H1 (cell line): ENCODE measurements at regions not wholly inside any gene's neighbourhood (a gene's known extent, or its start where the extent isn't known, plus 50 kb on each side); places are given as distances from the start of the nearest gene placed in this dataset.

Experiments used
- CTCF ChIA-PET: fragments of 300-600 bp; sonication (Branson Sonifier 250); formaldehyde crosslinking; loops from one replicate; lab custom pipeline; 2021; ENCODE audit not compliant: partially characterized antibody; lab: Charles Lee
- POLR2A ChIA-PET: fragments of 300-600 bp; sonication (Branson Sonifier 250); formaldehyde crosslinking; loops from one replicate; lab custom pipeline; 2021; ENCODE audit warnings: inconsistent platforms; ENCODE audit not compliant: partially characterized antibody; lab: Charles Lee
- DNase-seq, 2 experiments: peaks; one replicate each; pipeline versions ENCODE4 v3.0.0 to v3.0.0-alpha.2; 2010 to 2022; ENCODE audit warnings: low spot score in 2 of 2, low read depth in 1 of 2, mixed read lengths in 1 of 2
- FAIRE-seq: peaks from 2 replicates; lab custom pipeline; 2011; peaks lifted over from hg19 to GRCh38; lab: Jason Lieb, UNC
- H2AFZ ChIP-seq: 2 replicates; pipeline ENCODE4 v1.8.1; 2012; ENCODE audit warnings: low read length, inconsistent platforms
- H2AK5ac ChIP-seq: 2 replicates; pipeline ENCODE4 v1.6.1; 2013; ENCODE audit warnings: low read depth, low read length
- H2BK120ac ChIP-seq: replicated peaks from 2 replicates; pipeline ENCODE3; 2013; ENCODE audit warnings: low read depth, low read length, inconsistent platforms
- H2BK12ac ChIP-seq: 2 replicates; pipeline ENCODE4 v1.6.1; 2013; ENCODE audit warnings: low read depth, low read length
- H2BK15ac ChIP-seq: 2 replicates; pipeline ENCODE4 v1.6.1; 2013; ENCODE audit warnings: low read length
- H2BK20ac ChIP-seq: 2 replicates; pipeline ENCODE4 v1.6.1; 2013; ENCODE audit warnings: low read length
- H2BK5ac ChIP-seq: 2 replicates; pipeline ENCODE4 v1.6.1; 2013; ENCODE audit warnings: low read depth, low read length
- H3K14ac ChIP-seq: 2 replicates; pipeline ENCODE4 v1.6.1; 2013; ENCODE audit warnings: inconsistent platforms; ENCODE audit not compliant: insufficient read length
- H3K18ac ChIP-seq: 2 replicates; pipeline ENCODE4 v1.6.1; 2013; ENCODE audit warnings: low read length; ENCODE audit errors: extremely low read depth
- H3K23ac ChIP-seq: 2 replicates; pipeline ENCODE4 v1.6.1; 2013; ENCODE audit warnings: inconsistent platforms; ENCODE audit not compliant: insufficient read length
- H3K23me2 ChIP-seq: 2 replicates; pipeline ENCODE4 v1.6.1; 2013; ENCODE audit warnings: low read depth, low read length
- H3K27ac ChIP-seq: 2 replicates; pipeline ENCODE4 v1.6.1; 2011; ENCODE audit warnings: low read depth, low read length, inconsistent platforms
- H3K27me3 ChIP-seq, 4 experiments: replicated peaks in 1 of 4; 1 replicate in 1 of 4; 2 replicates in 3 of 4; pipeline versions ENCODE4 v1.6.1 to v1.8.1; 2011 to 2013; ENCODE audit warnings: low read length in 3 of 4, mild to moderate bottlenecking in 3 of 4, inconsistent platforms in 2 of 4, mixed read lengths in 2 of 4, moderate library complexity in 1 of 4; ENCODE audit not compliant: control insufficient read depth in 3 of 4, insufficient read depth in 3 of 4; ENCODE audit errors: extremely low read depth in 1 of 4
- H3K36me3 ChIP-seq, 4 experiments: 2 replicates each; pipeline versions ENCODE4 v1.6.1 to v1.8.1; 2011 to 2013; ENCODE audit warnings: mild to moderate bottlenecking in 4 of 4, low read length in 3 of 4, moderate library complexity in 2 of 4, control low read depth in 1 of 4, inconsistent platforms in 1 of 4; ENCODE audit not compliant: insufficient read depth in 4 of 4, control insufficient read depth in 2 of 4
- H3K4ac ChIP-seq: replicated peaks from 2 replicates; pipeline ENCODE3; 2013; ENCODE audit warnings: low read length, low read depth, mixed read lengths, inconsistent platforms; ENCODE audit not compliant: insufficient read length
- H3K4me1 ChIP-seq, 4 experiments: replicated peaks in 1 of 4; 1 replicate in 1 of 4; 2 replicates in 3 of 4; pipeline versions ENCODE4 v1.6.1 to v1.8.1; 2011 to 2013; ENCODE audit warnings: low read length in 3 of 4, inconsistent platforms in 2 of 4, mixed read lengths in 1 of 4; ENCODE audit not compliant: insufficient read depth in 4 of 4, control insufficient read depth in 3 of 4
- H3K4me2 ChIP-seq, 2 experiments: 2 replicates each; pipeline versions ENCODE4 v1.6.1 to v1.8.1; 2011 to 2013; ENCODE audit warnings: low read depth in 2 of 2, low read length in 2 of 2, control low read depth in 1 of 2, inconsistent platforms in 1 of 2, mild to moderate bottlenecking in 1 of 2; ENCODE audit not compliant: insufficient read depth in 1 of 2
- H3K4me3 ChIP-seq, 4 experiments: fragments of 200-600, 300-600 bp in 1 of 4; sonication (generic), shearing (Covaris generic), sonication (Bioruptor Twin) in 1 of 4; 2 replicates each; pipeline versions ENCODE4 v1.5.1 to v1.8.1; 2011 to 2016; ENCODE audit warnings: low read length in 4 of 4, low read depth in 3 of 4, control low read depth in 2 of 4, inconsistent platforms in 2 of 4, mild to moderate bottlenecking in 2 of 4, mixed read lengths in 1 of 4, moderate library complexity in 1 of 4; ENCODE audit not compliant: insufficient read depth in 2 of 4; ENCODE audit errors: extremely low read depth in 1 of 4
- H3K56ac ChIP-seq: replicated peaks from 2 replicates; pipeline ENCODE3; 2013; ENCODE audit warnings: low read depth, mild to moderate bottlenecking, mixed read lengths, low read length, inconsistent platforms; ENCODE audit not compliant: insufficient read length
- H3K79me1 ChIP-seq: 2 replicates; pipeline ENCODE4 v1.6.1; 2013; ENCODE audit warnings: low read depth, low read length, control low read depth
- H3K79me2 ChIP-seq, 2 experiments: 2 replicates each; pipeline versions ENCODE4 v1.6.1 to v1.8.1; 2012 to 2013; ENCODE audit warnings: low read length in 2 of 2, mild to moderate bottlenecking in 2 of 2, inconsistent platforms in 1 of 2; ENCODE audit not compliant: insufficient read depth in 2 of 2, control insufficient read depth in 1 of 2
- H3K9ac ChIP-seq, 4 experiments: replicated peaks in 1 of 4; 1 replicate in 1 of 4; 2 replicates in 3 of 4; pipeline versions ENCODE4 v1.6.1 to v1.8.1; 2011 to 2013; ENCODE audit warnings: low read depth in 3 of 4, low read length in 3 of 4, control low read depth in 2 of 4, mild to moderate bottlenecking in 2 of 4, moderate library complexity in 2 of 4, inconsistent platforms in 1 of 4; ENCODE audit errors: extremely low read depth in 1 of 4
- H3K9me3 ChIP-seq, 2 experiments: 2 replicates each; pipeline versions ENCODE4 v1.6.1 to v1.8.1; 2012 to 2013; ENCODE audit warnings: mild to moderate bottlenecking in 2 of 2, moderate library complexity in 2 of 2, control low read depth in 1 of 2, inconsistent platforms in 1 of 2, low read depth in 1 of 2, low read length in 1 of 2, mixed read lengths in 1 of 2; ENCODE audit not compliant: insufficient read depth in 2 of 2
- H4K20me1 ChIP-seq, 2 experiments: replicated peaks in 1 of 2; 2 replicates each; pipeline versions ENCODE3 to v1.8.1; 2011 to 2013; ENCODE audit warnings: inconsistent platforms in 2 of 2, low read length in 2 of 2, mild to moderate bottlenecking in 1 of 2; ENCODE audit not compliant: insufficient read depth in 2 of 2, control insufficient read depth in 1 of 2
- H4K5ac ChIP-seq: 2 replicates; pipeline ENCODE4 v1.6.1; 2013; ENCODE audit warnings: low read length, low read depth, mixed read lengths, inconsistent platforms; ENCODE audit not compliant: insufficient read length
- H4K8ac ChIP-seq: 2 replicates; pipeline ENCODE4 v1.8.0; 2013; ENCODE audit warnings: mild to moderate bottlenecking, moderate library complexity, low read length, inconsistent platforms; ENCODE audit not compliant: insufficient read depth; ENCODE audit errors: extremely low read depth
- H4K91ac ChIP-seq: replicated peaks from 2 replicates; pipeline ENCODE3; 2013; ENCODE audit warnings: low read length, mixed read lengths, inconsistent platforms; ENCODE audit not compliant: insufficient read length
- EP300 ChIP-seq, 2 experiments: IDR thresholded peaks; 1 replicate in 1 of 2; 2 replicates in 1 of 2; pipeline ENCODE4 v1.6.1; 2011 to 2012; ENCODE audit warnings: low read depth in 2 of 2, low read length in 2 of 2, mild to moderate bottlenecking in 2 of 2, borderline replicate concordance in 1 of 2, inconsistent platforms in 1 of 2, moderate library complexity in 1 of 2
- EZH2 ChIP-seq: fragments of 200-600 bp; sonication (generic); IDR thresholded peaks from 2 replicates; pipeline ENCODE4 v1.7.1; 2012; ENCODE audit warnings: low read depth, mild to moderate bottlenecking, moderate library complexity, low read length, inconsistent platforms; ENCODE audit not compliant: severe bottlenecking
- FOSL1 ChIP-seq: IDR thresholded peaks from 2 replicates; pipeline ENCODE4 v1.6.1; 2011; ENCODE audit warnings: mild to moderate bottlenecking, low read depth, low read length, moderate library complexity; ENCODE audit not compliant: insufficient read depth
- GABPA ChIP-seq: IDR thresholded peaks from 2 replicates; pipeline ENCODE4 v1.6.1; 2011; ENCODE audit warnings: mild to moderate bottlenecking, low read length, moderate library complexity, borderline replicate concordance; ENCODE audit not compliant: insufficient read depth
- JUND ChIP-seq: IDR thresholded peaks from 2 replicates; pipeline ENCODE4 v1.6.1; 2011; ENCODE audit warnings: mild to moderate bottlenecking, improper control_type of control experiment, low read length
- NANOG ChIP-seq: IDR thresholded peaks from 2 replicates; pipeline ENCODE4 v1.6.1; 2011; ENCODE audit warnings: low read length, low read depth, mild to moderate bottlenecking, inconsistent platforms; ENCODE audit not compliant: insufficient read depth, poor library complexity, severe bottlenecking
- POU5F1 ChIP-seq: IDR thresholded peaks from 2 replicates; pipeline ENCODE4 v1.6.1; 2011; ENCODE audit warnings: low read depth, mild to moderate bottlenecking, low read length, moderate library complexity
- RBBP5 ChIP-seq: IDR thresholded peaks from 2 replicates; pipeline ENCODE4 v1.7.1; 2012; ENCODE audit warnings: low read depth, mild to moderate bottlenecking, inconsistent platforms, low read length, moderate library complexity, borderline replicate concordance
- SAP30 ChIP-seq: fragments of 300-600 bp; sonication (generic); IDR thresholded peaks from 2 replicates; pipeline ENCODE4 v1.7.1; 2012; ENCODE audit warnings: low read length, moderate library complexity, mild to moderate bottlenecking, inconsistent platforms; ENCODE audit not compliant: insufficient read depth, insufficient replicate concordance
- SIN3A ChIP-seq, 2 experiments: IDR thresholded peaks in 1 of 2; conservative IDR thresholded peaks in 1 of 2; 2 replicates each; pipeline ENCODE4 v1.6.1; 2011 to 2012; ENCODE audit warnings: low read length in 2 of 2, improper control_type of control experiment in 1 of 2, low read depth in 1 of 2, mild to moderate bottlenecking in 1 of 2
- TAF7 ChIP-seq: optimal IDR thresholded peaks from 2 replicates; pipeline ENCODE3; 2011; ENCODE audit warnings: low read depth, mild to moderate bottlenecking, inconsistent platforms, low read length, moderate library complexity, borderline replicate concordance
- WGBS, 2 experiments: shearing (Covaris generic) in 1 of 2; methylation state at CpG; one replicate each; pipeline versions ENCODE4 v1.1.6 to v1.1.7; 2013 to 2015; ENCODE audit warnings: low lambda C conversion rate in 2 of 2, mixed read lengths in 2 of 2, inconsistent platforms in 1 of 2, low coverage in 1 of 2, missing lambda C conversion rate in 1 of 2; ENCODE audit not compliant: insufficient replicate concordance in 2 of 2, insufficient coverage in 1 of 2, insufficient read length in 1 of 2; ENCODE audit errors: extremely low coverage in 1 of 2, missing lambda C conversion rate in 1 of 2; 5-methylcytosine and 5-hydroxymethylcytosine counted together

DNA sequence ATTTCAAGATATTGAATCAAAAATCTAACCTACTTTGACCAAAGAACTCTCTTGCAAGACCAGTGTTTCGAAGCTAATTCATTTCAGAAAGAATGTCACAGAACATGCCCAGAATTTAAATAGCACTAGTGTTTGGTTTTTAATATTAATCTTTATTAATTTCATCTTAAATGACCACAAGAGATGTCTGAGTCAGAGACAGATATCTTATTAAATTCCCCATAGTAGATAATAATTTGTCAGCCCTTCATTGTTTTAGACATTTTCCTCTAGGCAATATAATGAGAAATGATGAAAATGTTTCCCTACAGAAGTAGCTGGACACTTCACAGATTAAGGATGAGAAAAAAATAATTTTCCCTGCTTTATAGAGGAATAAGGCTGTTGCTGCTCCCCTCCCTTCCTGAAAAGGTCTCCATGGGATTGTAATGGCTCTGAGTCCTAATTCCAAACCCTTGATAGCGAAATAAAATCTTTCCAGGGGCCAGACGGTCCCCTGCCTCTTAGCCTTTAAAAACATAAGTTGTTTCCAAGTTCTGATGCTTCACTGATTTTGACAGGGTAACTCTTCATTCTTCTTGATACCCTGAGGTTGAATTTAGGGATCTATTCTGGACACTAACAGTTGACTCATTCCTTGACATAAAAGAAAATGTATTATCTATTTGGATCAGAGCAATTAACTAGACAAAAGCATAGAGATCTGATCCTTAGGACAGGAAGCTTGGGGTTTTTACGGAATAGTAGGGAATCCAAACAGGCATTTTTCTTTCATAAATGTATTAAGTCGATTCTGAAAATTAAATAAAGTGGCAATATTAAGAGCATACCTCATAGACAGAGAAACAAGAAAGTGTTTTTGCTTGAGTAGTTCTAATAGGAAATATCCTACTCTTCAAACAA, 820.8 kb downstream of the BRINP3 start:
- Histone ChIP-seq H2BK15ac (no peak overlapping the region), H4K5ac (no peak overlapping the region), H4K91ac (no peak overlapping the region), H3K56ac (no peak overlapping the region), H3K4me3 (no peak overlapping the region), H3K79me2 (no peaks in the 10 kb centered on the region), H3K36me3 (no peaks in the 10 kb centered on the region), H3K23ac (no peak overlapping the region), H4K20me1 (no peaks in the 10 kb centered on the region), H3K27ac (no peak overlapping the region), H3K9ac (no peak overlapping the region), H3K23me2 (no peaks in the 10 kb centered on the region), H3K27me3 (no peaks in the 10 kb centered on the region), H3K4me2 (no peak overlapping the region), H3K79me1 (no peaks in the 10 kb centered on the region), H2BK12ac (no peak overlapping the region), H2BK20ac (no peak overlapping the region), H2BK120ac (no peak overlapping the region), H2AFZ (no peak overlapping the region), H3K18ac (no peak overlapping the region), H3K14ac (no peak overlapping the region), H2BK5ac (no peak overlapping the region), H4K8ac (no peak overlapping the region), H2AK5ac (no peak overlapping the region), H3K4me1 (no peaks in the 10 kb centered on the region), H3K9me3 (no peaks in the 10 kb centered on the region), H3K4ac (no peak overlapping the region)
- ChIA-PET POLR2A (no interaction called here), CTCF (no interaction called here)
- 90% methylated on average over 5 of the region's 5 CpGs; no CpG with 5 or more reads in 1 of the 2 experiments for WGBS, 2 experiments
- DNase-seq (no peak), FAIRE-seq (no peak)
- TF ChIP-seq RBBP5 (no peak), SAP30 (no peak), SIN3A (conservative IDR thresholded peaks at IDR 0.05 in 1 of 2, IDR thresholded peaks at IDR 0.05 in 1 of 2; ENCODE audit: low read depth in 1 of 2, low read length in 2 of 2) (no peak), TAF7 (no peak), NANOG (no peak), FOSL1 (no peak), JUND (no peak), EZH2 (no peak), POU5F1 (no peak), GABPA (no peak), EP300 (IDR thresholded peaks at IDR 0.05; ENCODE audit: borderline replicate concordance in 1 of 2, low read depth in 2 of 2, low read length in 2 of 2) (no peak)
